H1 (cell line): ENCODE measurements at regions not wholly inside any gene's neighbourhood (a gene's known extent, or its start where the extent isn't known, plus 50 kb on each side); places are given as distances from the start of the nearest gene placed in this dataset.

Experiments used
- CTCF ChIA-PET: fragments of 300-600 bp; sonication (Branson Sonifier 250); formaldehyde crosslinking; loops from one replicate; lab custom pipeline; 2021; ENCODE audit not compliant: partially characterized antibody; lab: Charles Lee
- POLR2A ChIA-PET: fragments of 300-600 bp; sonication (Branson Sonifier 250); formaldehyde crosslinking; loops from one replicate; lab custom pipeline; 2021; ENCODE audit warnings: inconsistent platforms; ENCODE audit not compliant: partially characterized antibody; lab: Charles Lee
- DNase-seq, 2 experiments: peaks; one replicate each; pipeline versions ENCODE4 v3.0.0 to v3.0.0-alpha.2; 2010 to 2022; ENCODE audit warnings: low spot score in 2 of 2, low read depth in 1 of 2, mixed read lengths in 1 of 2
- FAIRE-seq: peaks from 2 replicates; lab custom pipeline; 2011; peaks lifted over from hg19 to GRCh38; lab: Jason Lieb, UNC
- H2AFZ ChIP-seq: 2 replicates; pipeline ENCODE4 v1.8.1; 2012; ENCODE audit warnings: low read length, inconsistent platforms
- H2AK5ac ChIP-seq: 2 replicates; pipeline ENCODE4 v1.6.1; 2013; ENCODE audit warnings: low read depth, low read length
- H2BK120ac ChIP-seq: replicated peaks from 2 replicates; pipeline ENCODE3; 2013; ENCODE audit warnings: low read depth, low read length, inconsistent platforms
- H2BK12ac ChIP-seq: 2 replicates; pipeline ENCODE4 v1.6.1; 2013; ENCODE audit warnings: low read depth, low read length
- H2BK15ac ChIP-seq: 2 replicates; pipeline ENCODE4 v1.6.1; 2013; ENCODE audit warnings: low read length
- H2BK20ac ChIP-seq: 2 replicates; pipeline ENCODE4 v1.6.1; 2013; ENCODE audit warnings: low read length
- H2BK5ac ChIP-seq: 2 replicates; pipeline ENCODE4 v1.6.1; 2013; ENCODE audit warnings: low read depth, low read length
- H3K14ac ChIP-seq: 2 replicates; pipeline ENCODE4 v1.6.1; 2013; ENCODE audit warnings: inconsistent platforms; ENCODE audit not compliant: insufficient read length
- H3K18ac ChIP-seq: 2 replicates; pipeline ENCODE4 v1.6.1; 2013; ENCODE audit warnings: low read length; ENCODE audit errors: extremely low read depth
- H3K23ac ChIP-seq: 2 replicates; pipeline ENCODE4 v1.6.1; 2013; ENCODE audit warnings: inconsistent platforms; ENCODE audit not compliant: insufficient read length
- H3K23me2 ChIP-seq: 2 replicates; pipeline ENCODE4 v1.6.1; 2013; ENCODE audit warnings: low read depth, low read length
- H3K27ac ChIP-seq: 2 replicates; pipeline ENCODE4 v1.6.1; 2011; ENCODE audit warnings: low read depth, low read length, inconsistent platforms
- H3K27me3 ChIP-seq, 4 experiments: replicated peaks in 1 of 4; 1 replicate in 1 of 4; 2 replicates in 3 of 4; pipeline versions ENCODE4 v1.6.1 to v1.8.1; 2011 to 2013; ENCODE audit warnings: low read length in 3 of 4, mild to moderate bottlenecking in 3 of 4, inconsistent platforms in 2 of 4, mixed read lengths in 2 of 4, moderate library complexity in 1 of 4; ENCODE audit not compliant: control insufficient read depth in 3 of 4, insufficient read depth in 3 of 4; ENCODE audit errors: extremely low read depth in 1 of 4
- H3K36me3 ChIP-seq, 4 experiments: 2 replicates each; pipeline versions ENCODE4 v1.6.1 to v1.8.1; 2011 to 2013; ENCODE audit warnings: mild to moderate bottlenecking in 4 of 4, low read length in 3 of 4, moderate library complexity in 2 of 4, control low read depth in 1 of 4, inconsistent platforms in 1 of 4; ENCODE audit not compliant: insufficient read depth in 4 of 4, control insufficient read depth in 2 of 4
- H3K4ac ChIP-seq: replicated peaks from 2 replicates; pipeline ENCODE3; 2013; ENCODE audit warnings: low read length, low read depth, mixed read lengths, inconsistent platforms; ENCODE audit not compliant: insufficient read length
- H3K4me1 ChIP-seq, 4 experiments: replicated peaks in 1 of 4; 1 replicate in 1 of 4; 2 replicates in 3 of 4; pipeline versions ENCODE4 v1.6.1 to v1.8.1; 2011 to 2013; ENCODE audit warnings: low read length in 3 of 4, inconsistent platforms in 2 of 4, mixed read lengths in 1 of 4; ENCODE audit not compliant: insufficient read depth in 4 of 4, control insufficient read depth in 3 of 4
- H3K4me2 ChIP-seq, 2 experiments: 2 replicates each; pipeline versions ENCODE4 v1.6.1 to v1.8.1; 2011 to 2013; ENCODE audit warnings: low read depth in 2 of 2, low read length in 2 of 2, control low read depth in 1 of 2, inconsistent platforms in 1 of 2, mild to moderate bottlenecking in 1 of 2; ENCODE audit not compliant: insufficient read depth in 1 of 2
- H3K4me3 ChIP-seq, 4 experiments: fragments of 200-600, 300-600 bp in 1 of 4; sonication (generic), shearing (Covaris generic), sonication (Bioruptor Twin) in 1 of 4; 2 replicates each; pipeline versions ENCODE4 v1.5.1 to v1.8.1; 2011 to 2016; ENCODE audit warnings: low read length in 4 of 4, low read depth in 3 of 4, control low read depth in 2 of 4, inconsistent platforms in 2 of 4, mild to moderate bottlenecking in 2 of 4, mixed read lengths in 1 of 4, moderate library complexity in 1 of 4; ENCODE audit not compliant: insufficient read depth in 2 of 4; ENCODE audit errors: extremely low read depth in 1 of 4
- H3K56ac ChIP-seq: replicated peaks from 2 replicates; pipeline ENCODE3; 2013; ENCODE audit warnings: low read depth, mild to moderate bottlenecking, mixed read lengths, low read length, inconsistent platforms; ENCODE audit not compliant: insufficient read length
- H3K79me1 ChIP-seq: 2 replicates; pipeline ENCODE4 v1.6.1; 2013; ENCODE audit warnings: low read depth, low read length, control low read depth
- H3K79me2 ChIP-seq, 2 experiments: 2 replicates each; pipeline versions ENCODE4 v1.6.1 to v1.8.1; 2012 to 2013; ENCODE audit warnings: low read length in 2 of 2, mild to moderate bottlenecking in 2 of 2, inconsistent platforms in 1 of 2; ENCODE audit not compliant: insufficient read depth in 2 of 2, control insufficient read depth in 1 of 2
- H3K9ac ChIP-seq, 4 experiments: replicated peaks in 1 of 4; 1 replicate in 1 of 4; 2 replicates in 3 of 4; pipeline versions ENCODE4 v1.6.1 to v1.8.1; 2011 to 2013; ENCODE audit warnings: low read depth in 3 of 4, low read length in 3 of 4, control low read depth in 2 of 4, mild to moderate bottlenecking in 2 of 4, moderate library complexity in 2 of 4, inconsistent platforms in 1 of 4; ENCODE audit errors: extremely low read depth in 1 of 4
- H3K9me3 ChIP-seq, 2 experiments: 2 replicates each; pipeline versions ENCODE4 v1.6.1 to v1.8.1; 2012 to 2013; ENCODE audit warnings: mild to moderate bottlenecking in 2 of 2, moderate library complexity in 2 of 2, control low read depth in 1 of 2, inconsistent platforms in 1 of 2, low read depth in 1 of 2, low read length in 1 of 2, mixed read lengths in 1 of 2; ENCODE audit not compliant: insufficient read depth in 2 of 2
- H4K20me1 ChIP-seq, 2 experiments: replicated peaks in 1 of 2; 2 replicates each; pipeline versions ENCODE3 to v1.8.1; 2011 to 2013; ENCODE audit warnings: inconsistent platforms in 2 of 2, low read length in 2 of 2, mild to moderate bottlenecking in 1 of 2; ENCODE audit not compliant: insufficient read depth in 2 of 2, control insufficient read depth in 1 of 2
- H4K5ac ChIP-seq: 2 replicates; pipeline ENCODE4 v1.6.1; 2013; ENCODE audit warnings: low read length, low read depth, mixed read lengths, inconsistent platforms; ENCODE audit not compliant: insufficient read length
- H4K8ac ChIP-seq: 2 replicates; pipeline ENCODE4 v1.8.0; 2013; ENCODE audit warnings: mild to moderate bottlenecking, moderate library complexity, low read length, inconsistent platforms; ENCODE audit not compliant: insufficient read depth; ENCODE audit errors: extremely low read depth
- H4K91ac ChIP-seq: replicated peaks from 2 replicates; pipeline ENCODE3; 2013; ENCODE audit warnings: low read length, mixed read lengths, inconsistent platforms; ENCODE audit not compliant: insufficient read length
- ASH2L ChIP-seq: fragments of 200-600, 300-600 bp; sonication (generic); IDR thresholded peaks from one replicate; pipeline ENCODE4 v1.7.1; 2017; ENCODE audit warnings: low read length
- CBX5 ChIP-seq: fragments of 300-800, 300-1000 bp; sonication (generic); IDR thresholded peaks from 2 replicates; pipeline ENCODE4 v1.7.1; 2016; ENCODE audit warnings: antibody characterized with exemption, low read length, low read depth
- EGR1 ChIP-seq: IDR thresholded peaks from 2 replicates; pipeline ENCODE4 v1.6.1; 2011; ENCODE audit warnings: low read depth, low read length, borderline replicate concordance
- FOSL1 ChIP-seq: IDR thresholded peaks from 2 replicates; pipeline ENCODE4 v1.6.1; 2011; ENCODE audit warnings: mild to moderate bottlenecking, low read depth, low read length, moderate library complexity; ENCODE audit not compliant: insufficient read depth
- KDM4A ChIP-seq: IDR thresholded peaks from one replicate; pipeline ENCODE4 v1.7.1; 2012; ENCODE audit warnings: low read depth, mild to moderate bottlenecking, moderate library complexity, low read length, inconsistent platforms; ENCODE audit not compliant: severe bottlenecking
- MAFK ChIP-seq: IDR thresholded peaks from 2 replicates; pipeline ENCODE4 v1.6.1; 2012; ENCODE audit warnings: low read depth, mild to moderate bottlenecking, improper control_type of control experiment, low read length
- NRF1 ChIP-seq: IDR thresholded peaks from 2 replicates; pipeline ENCODE4 v1.6.1; 2011; ENCODE audit warnings: mild to moderate bottlenecking, low read depth, low read length, improper control_type of control experiment
- POLR2AphosphoS5 ChIP-seq: IDR thresholded peaks from 2 replicates; pipeline ENCODE4 v1.6.1; 2011; ENCODE audit warnings: low read depth, low read length
- POU5F1 ChIP-seq: IDR thresholded peaks from 2 replicates; pipeline ENCODE4 v1.6.1; 2011; ENCODE audit warnings: low read depth, mild to moderate bottlenecking, low read length, moderate library complexity
- TEAD4 ChIP-seq: IDR thresholded peaks from 2 replicates; pipeline ENCODE4 v1.6.1; 2012; ENCODE audit warnings: low read depth, low read length, inconsistent platforms, mixed read lengths
- WGBS, 2 experiments: shearing (Covaris generic) in 1 of 2; methylation state at CpG; one replicate each; pipeline versions ENCODE4 v1.1.6 to v1.1.7; 2013 to 2015; ENCODE audit warnings: low lambda C conversion rate in 2 of 2, mixed read lengths in 2 of 2, inconsistent platforms in 1 of 2, low coverage in 1 of 2, missing lambda C conversion rate in 1 of 2; ENCODE audit not compliant: insufficient replicate concordance in 2 of 2, insufficient coverage in 1 of 2, insufficient read length in 1 of 2; ENCODE audit errors: extremely low coverage in 1 of 2, missing lambda C conversion rate in 1 of 2; 5-methylcytosine and 5-hydroxymethylcytosine counted together
- TF ChIP-seq, protein P1 (sequence below): IDR thresholded peaks from 2 replicates; pipeline ENCODE4 v1.6.1; 2011; ENCODE audit warnings: low read length, improper control_type of control experiment

DNA sequence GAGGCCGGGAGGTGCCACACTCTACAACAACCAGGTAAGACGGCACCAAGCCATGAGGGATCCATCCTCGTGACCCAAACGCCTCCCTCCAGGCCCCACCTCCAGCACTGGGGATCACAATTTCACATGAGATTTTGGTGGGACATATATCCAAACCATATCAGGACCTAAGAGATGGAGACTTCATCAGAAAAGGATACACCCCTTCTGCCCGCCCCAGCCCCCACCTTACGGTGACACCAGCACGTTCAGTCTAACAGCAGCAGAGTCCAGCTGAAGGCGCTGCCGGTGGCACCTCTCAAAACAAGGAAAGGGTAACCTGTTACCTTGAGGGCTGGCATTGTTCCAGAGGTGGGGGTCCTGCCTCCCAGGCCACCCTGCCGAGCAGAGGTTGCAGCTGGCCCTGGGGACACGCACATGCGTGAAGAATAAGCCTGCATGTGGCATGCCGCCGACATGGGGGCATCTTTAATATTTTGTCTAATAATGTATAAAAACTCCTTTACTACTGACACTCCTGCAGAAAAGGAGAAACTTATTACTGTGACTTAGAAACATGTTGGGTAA, 154.4 kb downstream of the GALR1 start:
- Histone ChIP-seq H3K56ac (no peak overlapping the region), H3K9ac (no peak overlapping the region), H2BK15ac (no peak overlapping the region), H4K5ac (no peak overlapping the region), H3K9me3 (peaks cover 0 to 3% of the 10 kb centered on the region in 2 experiments; a peak in 2 of 4 replicates), H3K79me2 (no peaks in the 10 kb centered on the region), H3K4me3 (no peak overlapping the region), H3K23me2 (peaks cover 5% of the 10 kb centered on the region), H3K4me1 (no peaks in the 10 kb centered on the region), H3K27me3 (no peaks in the 10 kb centered on the region), H3K36me3 (no peaks in the 10 kb centered on the region), H2BK20ac (no peak overlapping the region), H2AK5ac (no peak overlapping the region), H4K8ac (no peak overlapping the region), H4K20me1 (peaks cover 0 to 3% of the 10 kb centered on the region in 2 experiments), H3K18ac (no peak overlapping the region), H2BK5ac (no peak overlapping the region), H3K79me1 (no peaks in the 10 kb centered on the region), H2AFZ (no peak overlapping the region), H2BK12ac (no peak overlapping the region), H2BK120ac (no peak overlapping the region), H3K4ac (no peak overlapping the region), H3K23ac (no peak overlapping the region), H3K27ac (no peak overlapping the region), H3K14ac (no peak overlapping the region), H3K4me2 (no peak overlapping the region), H4K91ac (no peak overlapping the region)
- CTCF ChIA-PET: interaction anchor here (1.3 kb wide), 1 partner anchor 421 kb away, joined by 4 read pairs; no protein-coding TSS in a partner anchor
- 96% methylated on average over 14 of the region's 14 CpGs; no CpG with 5 or more reads in 1 of the 2 experiments for WGBS, 2 experiments
- TF ChIP-seq, protein P1, sequence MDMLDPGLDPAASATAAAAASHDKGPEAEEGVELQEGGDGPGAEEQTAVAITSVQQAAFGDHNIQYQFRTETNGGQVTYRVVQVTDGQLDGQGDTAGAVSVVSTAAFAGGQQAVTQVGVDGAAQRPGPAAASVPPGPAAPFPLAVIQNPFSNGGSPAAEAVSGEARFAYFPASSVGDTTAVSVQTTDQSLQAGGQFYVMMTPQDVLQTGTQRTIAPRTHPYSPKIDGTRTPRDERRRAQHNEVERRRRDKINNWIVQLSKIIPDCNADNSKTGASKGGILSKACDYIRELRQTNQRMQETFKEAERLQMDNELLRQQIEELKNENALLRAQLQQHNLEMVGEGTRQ: no peak
- no peak for TF ChIP-seq ASH2L
- TF ChIP-seq EGR1: no peak
- TF ChIP-seq POLR2AphosphoS5: no peak
- TF ChIP-seq MAFK: no peak
- no peak for TF ChIP-seq KDM4A
- no peak for TF ChIP-seq CBX5
- no peak for TF ChIP-seq NRF1
- no peak for TF ChIP-seq FOSL1
- no peak for TF ChIP-seq POU5F1
- no peak for TF ChIP-seq TEAD4
- no peak for FAIRE-seq
- no peak for DNase-seq
- POLR2A ChIA-PET: no interaction called here
